GM12878 (cell line): ENCODE measurements at regions not wholly inside any gene's neighbourhood (a gene's known extent, or its start where the extent isn't known, plus 50 kb on each side); places are given as distances from the start of the nearest gene placed in this dataset.
"Not testable (repeated sequence)": the region's sequence is repeated elsewhere in the genome, so short reads cannot be mapped to it uniquely, and the experiment has no call there.

Experiments
- ATAC-seq: fragments of 200-7000 bp; cut with Tn5 transposase; 3 replicates; pipeline ENCODE4 v1.9.1; 2020; ENCODE audit warnings: mild to moderate bottlenecking, moderate library complexity
- BruUV-seq: library from RNA; stranded (reverse); fragments of 400-500 nt; replicated peaks from 2 replicates; lab custom pipeline; 2021; lab: Mats Ljungman, UMichigan
- CTCF ChIA-PET: fragments of 300-600 bp; sonication (Branson Sonifier 250); formaldehyde crosslinking; extraction: SDS; loops from one replicate; lab custom pipeline; 2021; ENCODE audit warnings: inconsistent platforms; lab: Yijun Ruan, JAX
- POLR2A ChIA-PET: fragments of 350-600 bp; formaldehyde crosslinking; extraction: SDS; loops from one replicate; lab custom pipeline; 2021; ENCODE audit warnings: inconsistent platforms; lab: Charles Lee
- RAD21 ChIA-PET: fragments of 300-600 bp; sonication (Branson Sonifier 250); formaldehyde crosslinking; loops from one replicate; lab custom pipeline; 2023; ENCODE audit warnings: antibody characterized with exemption; ENCODE audit not compliant: unreplicated experiment; lab: Charles Lee
- SMC1A ChIA-PET: fragments of 300-600 bp; sonication (Branson Sonifier 250); formaldehyde crosslinking; loops from one replicate; lab custom pipeline; 2023; ENCODE audit not compliant: unreplicated experiment, uncharacterized antibody; lab: Charles Lee
- DNase-seq: peaks from one replicate; pipeline ENCODE4 v3.0.0-alpha.2; 2011; ENCODE audit warnings: low read depth, low spot score
- FAIRE-seq: peaks from 3 replicates; lab custom pipeline; 2011; peaks lifted over from hg19 to GRCh38; lab: Jason Lieb, UNC
- H2AFZ ChIP-seq: 2 replicates; pipeline ENCODE4 v1.6.0; 2011; ENCODE audit warnings: low read depth, low read length, control low read depth; ENCODE audit not compliant: control insufficient read depth
- H3K27ac ChIP-seq: 2 replicates; pipeline ENCODE4 v1.5.1; 2011; ENCODE audit warnings: control low read depth; ENCODE audit not compliant: control insufficient read depth, insufficient read depth
- H3K27me3 ChIP-seq, 2 experiments: replicated peaks in 1 of 2; 2 replicates each; pipeline versions ENCODE4 v1.6.0 to v1.6.1; 2011; ENCODE audit warnings: low read length in 1 of 2; ENCODE audit not compliant: control insufficient read depth in 2 of 2, insufficient read depth in 2 of 2
- H3K36me3 ChIP-seq, 2 experiments: 2 replicates each; pipeline ENCODE4 v1.5.1; 2011; ENCODE audit warnings: low read length in 1 of 2; ENCODE audit not compliant: control insufficient read depth in 2 of 2, insufficient read depth in 2 of 2
- H3K4me1 ChIP-seq: 2 replicates; pipeline ENCODE4 v1.6.1; 2011; ENCODE audit warnings: mild to moderate bottlenecking, low read length, moderate library complexity, mixed read lengths; ENCODE audit not compliant: control insufficient read depth, insufficient read depth
- H3K4me2 ChIP-seq: 2 replicates; pipeline ENCODE4 v1.6.0; 2011; ENCODE audit warnings: control low read depth; ENCODE audit not compliant: control insufficient read depth, insufficient read depth
- H3K4me3 ChIP-seq: fragments of 200-600 bp; sonication (generic); 2 replicates; pipeline ENCODE4 v1.5.1; 2016
- H3K79me2 ChIP-seq: 2 replicates; pipeline ENCODE4 v1.6.0; 2011; ENCODE audit warnings: low read length; ENCODE audit not compliant: control insufficient read depth, insufficient read depth
- H3K9ac ChIP-seq: 2 replicates; pipeline ENCODE4 v1.8.0; 2011; ENCODE audit warnings: low read length, control low read depth, mixed read lengths; ENCODE audit not compliant: control insufficient read depth, insufficient read depth
- H3K9me3 ChIP-seq: replicated peaks from 3 replicates; pipeline ENCODE4 v1.5.1; 2011; ENCODE audit warnings: mild to moderate bottlenecking, low read length; ENCODE audit not compliant: control insufficient read depth, insufficient read depth
- H4K20me1 ChIP-seq: 2 replicates; pipeline ENCODE4 v1.6.0; 2011; ENCODE audit not compliant: control insufficient read depth, insufficient read depth
- BMI1 ChIP-seq: fragments of 450-650 bp; IDR thresholded peaks from 2 replicates; pipeline ENCODE4 v1.6.1; 2016; ENCODE audit warnings: mild to moderate bottlenecking, moderate library complexity, borderline replicate concordance
- CHD4 ChIP-seq: fragments of 200-600 bp; sonication (generic); IDR thresholded peaks from 2 replicates; pipeline ENCODE4 v1.6.1; 2016; ENCODE audit warnings: mild to moderate bottlenecking
- IRF5 ChIP-seq: fragments of 450-650 bp; IDR thresholded peaks from 2 replicates; pipeline ENCODE4 v1.6.1; 2017; ENCODE audit warnings: borderline replicate concordance
- NKRF ChIP-seq: fragments of 450-650 bp; conservative IDR thresholded peaks from 2 replicates; pipeline ENCODE4 v1.6.1; 2017; ENCODE audit warnings: mild to moderate bottlenecking, moderate library complexity
- PRDM15 ChIP-seq: fragments of 450-650 bp; formaldehyde crosslinking; IDR thresholded peaks from 2 replicates; pipeline ENCODE4 v1.4.0; 2020; ENCODE audit warnings: mild to moderate bottlenecking, moderate library complexity
- RAD21 ChIP-seq: IDR thresholded peaks from 2 replicates; pipeline ENCODE4 v1.6.1; 2011; ENCODE audit warnings: mild to moderate bottlenecking, low read depth, low read length, moderate library complexity; ENCODE audit not compliant: insufficient read depth
- RELB ChIP-seq: fragments of 450-650 bp; IDR thresholded peaks from 2 replicates; pipeline ENCODE4 v1.6.1; 2017; ENCODE audit warnings: low read depth, mild to moderate bottlenecking, moderate library complexity
- SMC3 ChIP-seq: IDR thresholded peaks from 2 replicates; pipeline ENCODE4 v1.6.1; 2011; ENCODE audit warnings: low read length, improper control_type of control experiment, borderline replicate concordance
- STAT3 ChIP-seq: IDR thresholded peaks from 2 replicates; pipeline ENCODE4 v1.6.1; 2011; ENCODE audit warnings: low read depth, low read length, improper control_type of control experiment
- TCF12 ChIP-seq: IDR thresholded peaks from 2 replicates; pipeline ENCODE4 v1.6.1; 2011; ENCODE audit warnings: low read depth, mild to moderate bottlenecking, low read length
- ZNF274 ChIP-seq: IDR thresholded peaks from one replicate; pipeline ENCODE4 v1.8.0; 2011; ENCODE audit not compliant: insufficient read length, insufficient read depth
- WGBS: methylation state at CpG from one replicate; pipeline ENCODE4 v1.1.6; 2016; ENCODE audit warnings: low lambda C conversion rate; ENCODE audit not compliant: insufficient replicate concordance, insufficient coverage; ENCODE audit errors: missing lambda C conversion rate; 5-methylcytosine and 5-hydroxymethylcytosine counted together
- in situ Hi-C: fragments of 300-500 bp; cut with MboI; formaldehyde crosslinking; loops from 9 replicates; pipeline ENCODE4 v1.14.3; 2018; ENCODE audit warnings: mixed read lengths
- intact Hi-C: fragments of 100-400 bp; cut with micrococcal nuclease; formaldehyde crosslinking; loops from one replicate; pipeline ENCODE4 v1.14.2; 2022; ENCODE audit not compliant: unreplicated experiment

GRCh38 chr1:232416026-232416568, 213.8 kb downstream of the SIPA1L2 start (continued):
- TF ChIP-seq PRDM15 (CRISPR knock-in tag): no peak
- TF ChIP-seq STAT3: no peak
- TF ChIP-seq SMC3: no peak
- no peak for TF ChIP-seq CHD4
- no peak for TF ChIP-seq RELB
- TF ChIP-seq NKRF: no peak
- TF ChIP-seq BMI1: no peak
- no peak for TF ChIP-seq RAD21
- TF ChIP-seq ZNF274: no peak
- no peak for TF ChIP-seq TCF12
- TF ChIP-seq IRF5: no peak

GRCh38 chr1:232415481-232415880, 214.5 kb downstream of the SIPA1L2 start:
- H4K20me1 ChIP-seq, SMC1A ChIA-PET, H3K4me1 ChIP-seq, H3K79me2 ChIP-seq, H3K9ac ChIP-seq, CTCF ChIA-PET, in situ Hi-C loops, BruUV-seq, H3K9me3 ChIP-seq, DNase-seq, H3K4me2 ChIP-seq, H3K27ac ChIP-seq, H3K27me3 ChIP-seq, RAD21 ChIA-PET, POLR2A ChIA-PET, H3K36me3 ChIP-seq, H2AFZ ChIP-seq, H3K4me3 ChIP-seq, intact Hi-C loops, FAIRE-seq, ATAC-seq: not testable (repeated sequence)
- 20% methylated on average over 10 of the region's 10 CpGs for WGBS
